ENCODE measurements at regions not wholly inside any gene's neighbourhood (a gene's known extent, or its start where the extent isn't known, plus 50 kb on each side); places are given as distances from the start of the nearest gene placed in this dataset.

DNA sequence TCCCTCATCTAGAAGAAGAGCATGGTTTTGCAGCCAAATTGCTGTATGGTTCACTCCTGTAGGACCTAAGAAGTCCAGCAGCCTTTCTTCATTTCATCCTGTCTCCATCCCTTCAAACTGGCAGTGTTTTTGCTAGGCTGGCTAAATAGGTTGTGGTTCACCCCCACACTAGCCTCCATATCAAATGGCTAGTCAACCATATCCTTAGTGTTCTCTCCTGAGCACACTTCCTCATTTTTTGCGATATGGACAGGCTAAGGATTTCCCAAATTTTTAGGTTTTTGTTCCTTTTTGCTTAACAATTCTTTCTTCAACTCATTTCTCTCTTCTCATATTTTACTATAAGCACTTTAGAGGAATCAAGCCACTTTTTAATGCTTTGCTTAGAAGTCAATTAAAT, 98.8 kb upstream of the NOCT start:
- TF ChIP-seq POLR2A (IDR thresholded peaks at IDR 0.05; ENCODE audit: low read depth, low read length) (no peak), RAD21 (IDR thresholded peaks at IDR 0.05; ENCODE audit: low read length) (no peak), RFX5 (IDR thresholded peaks at IDR 0.05; ENCODE audit: low read depth, low read length) (no peak), FOS (IDR thresholded peaks at IDR 0.05; ENCODE audit: low read depth, low read length) (no peak), MAFK (IDR thresholded peaks at IDR 0.05; ENCODE audit: low read depth, low read length) (no peak), CEBPB (IDR thresholded peaks at IDR 0.05; ENCODE audit: low read depth, low read length) (no peak), RCOR1 (IDR thresholded peaks at IDR 0.05; ENCODE audit: insufficient replicate concordance, low read length) (no peak)
- TF ChIP-seq, protein P1, sequence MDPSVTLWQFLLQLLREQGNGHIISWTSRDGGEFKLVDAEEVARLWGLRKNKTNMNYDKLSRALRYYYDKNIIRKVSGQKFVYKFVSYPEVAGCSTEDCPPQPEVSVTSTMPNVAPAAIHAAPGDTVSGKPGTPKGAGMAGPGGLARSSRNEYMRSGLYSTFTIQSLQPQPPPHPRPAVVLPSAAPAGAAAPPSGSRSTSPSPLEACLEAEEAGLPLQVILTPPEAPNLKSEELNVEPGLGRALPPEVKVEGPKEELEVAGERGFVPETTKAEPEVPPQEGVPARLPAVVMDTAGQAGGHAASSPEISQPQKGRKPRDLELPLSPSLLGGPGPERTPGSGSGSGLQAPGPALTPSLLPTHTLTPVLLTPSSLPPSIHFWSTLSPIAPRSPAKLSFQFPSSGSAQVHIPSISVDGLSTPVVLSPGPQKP (IDR thresholded peaks at IDR 0.05; ENCODE audit: borderline replicate concordance, low read depth, low read length) = no peak
- TF ChIP-seq, protein P2, sequence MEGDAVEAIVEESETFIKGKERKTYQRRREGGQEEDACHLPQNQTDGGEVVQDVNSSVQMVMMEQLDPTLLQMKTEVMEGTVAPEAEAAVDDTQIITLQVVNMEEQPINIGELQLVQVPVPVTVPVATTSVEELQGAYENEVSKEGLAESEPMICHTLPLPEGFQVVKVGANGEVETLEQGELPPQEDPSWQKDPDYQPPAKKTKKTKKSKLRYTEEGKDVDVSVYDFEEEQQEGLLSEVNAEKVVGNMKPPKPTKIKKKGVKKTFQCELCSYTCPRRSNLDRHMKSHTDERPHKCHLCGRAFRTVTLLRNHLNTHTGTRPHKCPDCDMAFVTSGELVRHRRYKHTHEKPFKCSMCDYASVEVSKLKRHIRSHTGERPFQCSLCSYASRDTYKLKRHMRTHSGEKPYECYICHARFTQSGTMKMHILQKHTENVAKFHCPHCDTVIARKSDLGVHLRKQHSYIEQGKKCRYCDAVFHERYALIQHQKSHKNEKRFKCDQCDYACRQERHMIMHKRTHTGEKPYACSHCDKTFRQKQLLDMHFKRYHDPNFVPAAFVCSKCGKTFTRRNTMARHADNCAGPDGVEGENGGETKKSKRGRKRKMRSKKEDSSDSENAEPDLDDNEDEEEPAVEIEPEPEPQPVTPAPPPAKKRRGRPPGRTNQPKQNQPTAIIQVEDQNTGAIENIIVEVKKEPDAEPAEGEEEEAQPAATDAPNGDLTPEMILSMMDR (conservative IDR thresholded peaks at IDR 0.05; ENCODE audit: low read depth, low read length) = no peak
- TF ChIP-seq, protein P3, sequence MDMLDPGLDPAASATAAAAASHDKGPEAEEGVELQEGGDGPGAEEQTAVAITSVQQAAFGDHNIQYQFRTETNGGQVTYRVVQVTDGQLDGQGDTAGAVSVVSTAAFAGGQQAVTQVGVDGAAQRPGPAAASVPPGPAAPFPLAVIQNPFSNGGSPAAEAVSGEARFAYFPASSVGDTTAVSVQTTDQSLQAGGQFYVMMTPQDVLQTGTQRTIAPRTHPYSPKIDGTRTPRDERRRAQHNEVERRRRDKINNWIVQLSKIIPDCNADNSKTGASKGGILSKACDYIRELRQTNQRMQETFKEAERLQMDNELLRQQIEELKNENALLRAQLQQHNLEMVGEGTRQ (IDR thresholded peaks at IDR 0.05; ENCODE audit: low read depth, low read length) = no peak
